Fibroblast of the aortic adventitia (primary cell): ENCODE measurements at regions not wholly inside any gene's neighbourhood (a gene's known extent, or its start where the extent isn't known, plus 50 kb on each side); places are given as distances from the start of the nearest gene placed in this dataset.

ENCODE experiments used
- DNase-seq: peaks from one replicate; pipeline ENCODE4 v3.0.0-alpha.2; 2010; ENCODE audit warnings: low read depth
- H3K4me3 ChIP-seq: 2 replicates; pipeline ENCODE4 v1.5.1; 2011; ENCODE audit warnings: low read depth, mild to moderate bottlenecking, control low read depth, low read length, moderate library complexity
- TF ChIP-seq, protein P1 (sequence below): IDR thresholded peaks from 2 replicates; pipeline ENCODE4 v1.5.1; 2011; ENCODE audit warnings: mild to moderate bottlenecking, low read length, control low read depth, inconsistent platforms; ENCODE audit not compliant: insufficient read depth

DNA sequence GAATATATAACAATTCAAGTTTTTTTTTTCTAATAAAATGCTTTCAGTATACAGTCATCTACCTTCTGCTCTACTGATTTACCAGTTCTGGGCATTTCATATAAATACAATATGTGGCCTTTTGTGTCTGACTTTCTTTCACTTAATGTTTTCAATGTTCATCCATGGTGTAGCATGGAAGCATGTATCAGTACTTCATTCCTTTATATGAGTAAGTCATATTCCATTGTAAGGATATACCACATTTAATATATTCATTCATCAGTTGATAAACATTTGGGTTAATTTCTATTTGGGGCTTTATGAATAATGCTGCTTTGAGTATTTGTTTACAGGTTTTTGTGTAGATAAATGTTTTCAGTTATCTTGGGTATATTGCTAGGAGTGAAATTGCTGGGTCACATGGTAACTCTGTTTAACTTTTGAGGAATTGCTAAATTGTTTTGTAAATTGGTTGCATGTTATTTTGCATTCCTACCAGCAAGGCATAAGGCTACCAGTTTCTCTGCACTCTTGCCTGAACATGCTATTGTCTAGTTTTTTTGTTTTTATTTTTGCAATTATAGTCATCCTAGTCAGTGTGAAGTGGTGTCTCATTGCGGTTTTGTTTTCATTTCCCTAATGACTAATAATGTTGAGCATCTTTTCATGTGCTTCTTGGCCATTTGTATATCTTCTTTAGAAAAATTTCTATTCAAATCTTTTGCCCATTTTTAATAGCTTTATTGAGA lies 206.1 kb downstream of the TM2D1 start:
- no peak for DNase-seq
- TF ChIP-seq, protein P1, sequence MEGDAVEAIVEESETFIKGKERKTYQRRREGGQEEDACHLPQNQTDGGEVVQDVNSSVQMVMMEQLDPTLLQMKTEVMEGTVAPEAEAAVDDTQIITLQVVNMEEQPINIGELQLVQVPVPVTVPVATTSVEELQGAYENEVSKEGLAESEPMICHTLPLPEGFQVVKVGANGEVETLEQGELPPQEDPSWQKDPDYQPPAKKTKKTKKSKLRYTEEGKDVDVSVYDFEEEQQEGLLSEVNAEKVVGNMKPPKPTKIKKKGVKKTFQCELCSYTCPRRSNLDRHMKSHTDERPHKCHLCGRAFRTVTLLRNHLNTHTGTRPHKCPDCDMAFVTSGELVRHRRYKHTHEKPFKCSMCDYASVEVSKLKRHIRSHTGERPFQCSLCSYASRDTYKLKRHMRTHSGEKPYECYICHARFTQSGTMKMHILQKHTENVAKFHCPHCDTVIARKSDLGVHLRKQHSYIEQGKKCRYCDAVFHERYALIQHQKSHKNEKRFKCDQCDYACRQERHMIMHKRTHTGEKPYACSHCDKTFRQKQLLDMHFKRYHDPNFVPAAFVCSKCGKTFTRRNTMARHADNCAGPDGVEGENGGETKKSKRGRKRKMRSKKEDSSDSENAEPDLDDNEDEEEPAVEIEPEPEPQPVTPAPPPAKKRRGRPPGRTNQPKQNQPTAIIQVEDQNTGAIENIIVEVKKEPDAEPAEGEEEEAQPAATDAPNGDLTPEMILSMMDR: no peak
- H3K4me3 ChIP-seq: no peak overlapping the region

DNA sequence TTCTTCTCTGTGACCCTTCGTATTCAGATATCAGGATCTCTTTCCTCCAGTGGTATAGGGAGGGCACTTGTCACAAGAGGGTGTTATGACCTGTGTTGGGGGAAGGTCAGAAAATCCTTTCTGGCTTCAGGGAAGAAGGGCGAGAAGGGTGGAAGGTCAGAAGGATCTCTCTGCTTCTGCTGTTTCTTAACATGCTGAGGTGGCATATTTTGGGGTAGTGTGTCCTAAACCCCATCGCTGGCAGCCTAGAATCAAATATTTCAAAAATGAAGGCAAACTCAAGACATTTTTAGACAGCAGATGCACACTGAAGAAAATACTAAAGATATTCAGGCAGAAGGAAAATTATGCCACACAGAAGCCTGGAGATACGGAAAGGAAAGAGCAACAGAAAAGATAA lies 207.6 kb downstream of the TM2D1 start:
- DNase-seq: no peak
- TF ChIP-seq, protein P1: no peak
- H3K4me3 ChIP-seq: no peak overlapping the region

DNA sequence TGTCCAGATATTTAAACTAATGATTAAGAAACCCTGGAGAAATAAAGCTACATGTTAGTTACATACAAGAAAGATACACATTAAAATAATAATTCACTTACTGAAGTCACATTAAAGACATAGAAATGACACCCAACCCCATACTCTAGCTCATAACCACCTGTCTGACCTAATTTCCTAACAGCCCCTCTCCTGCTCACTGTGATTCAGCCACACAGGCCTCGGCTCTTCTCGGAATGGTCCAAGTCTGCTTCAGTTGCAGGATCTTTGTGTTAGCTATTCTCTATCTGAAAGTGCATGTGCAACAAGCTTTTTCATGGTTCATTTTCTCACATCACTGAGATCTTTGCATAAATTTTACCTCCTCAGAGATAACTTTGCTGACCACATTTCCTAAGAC lies 209.8 kb downstream of the TM2D1 start:
- no peak for DNase-seq
- H3K4me3 ChIP-seq: no peak overlapping the region
- TF ChIP-seq, protein P1: no peak
